Stomach (tissue), 4 donors: ENCODE measurements at regions not wholly inside any gene's neighbourhood (a gene's known extent, or its start where the extent isn't known, plus 50 kb on each side); places are given as distances from the start of the nearest gene placed in this dataset.

ENCODE experiments used
- EP300 ChIP-seq: sonication (generic); formaldehyde crosslinking; IDR thresholded peaks from one replicate; pipeline ENCODE4 v1.6.1; 2017; ENCODE audit warnings: antibody characterized with exemption
- POLR2A ChIP-seq, 4 donors: fragments of 450-650 bp; IDR thresholded peaks; one replicate each; pipeline ENCODE4 v1.6.1; 2016; ENCODE audit warnings: antibody characterized with exemption in 4 of 4, control low read depth in 2 of 4, mild to moderate bottlenecking in 1 of 4, moderate library complexity in 1 of 4
- TF ChIP-seq, protein P1 (sequence below), 7 experiments: fragments of 450-650 bp in 4 of 7; fragments of 200-600 bp in 3 of 7; sonication (generic) in 3 of 7; IDR thresholded peaks; one replicate each; pipeline ENCODE4 v1.5.1; 2016 to 2019; ENCODE audit warnings: antibody characterized with exemption in 7 of 7, control low read depth in 2 of 7, mild to moderate bottlenecking in 1 of 7

DNA sequence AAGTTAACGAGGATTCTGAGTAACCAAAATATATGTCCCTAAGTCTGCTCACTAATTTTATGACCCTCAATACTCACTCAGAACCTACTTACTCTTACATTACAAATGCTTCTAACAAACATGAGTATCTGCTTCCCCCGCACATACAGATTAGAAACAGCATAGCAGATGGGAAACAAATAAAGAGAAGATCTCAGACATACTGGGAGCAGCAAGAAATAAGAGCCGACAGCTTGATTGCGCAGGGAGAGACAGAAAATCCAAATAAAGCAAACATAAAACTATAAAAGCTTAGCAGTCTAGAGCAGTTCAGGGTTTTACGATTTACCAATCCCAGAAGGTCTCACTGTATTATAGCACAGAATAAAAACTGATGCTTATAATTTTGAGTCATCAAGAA, 89.1 kb upstream of the DBX1 start:
- TF ChIP-seq, protein P1, sequence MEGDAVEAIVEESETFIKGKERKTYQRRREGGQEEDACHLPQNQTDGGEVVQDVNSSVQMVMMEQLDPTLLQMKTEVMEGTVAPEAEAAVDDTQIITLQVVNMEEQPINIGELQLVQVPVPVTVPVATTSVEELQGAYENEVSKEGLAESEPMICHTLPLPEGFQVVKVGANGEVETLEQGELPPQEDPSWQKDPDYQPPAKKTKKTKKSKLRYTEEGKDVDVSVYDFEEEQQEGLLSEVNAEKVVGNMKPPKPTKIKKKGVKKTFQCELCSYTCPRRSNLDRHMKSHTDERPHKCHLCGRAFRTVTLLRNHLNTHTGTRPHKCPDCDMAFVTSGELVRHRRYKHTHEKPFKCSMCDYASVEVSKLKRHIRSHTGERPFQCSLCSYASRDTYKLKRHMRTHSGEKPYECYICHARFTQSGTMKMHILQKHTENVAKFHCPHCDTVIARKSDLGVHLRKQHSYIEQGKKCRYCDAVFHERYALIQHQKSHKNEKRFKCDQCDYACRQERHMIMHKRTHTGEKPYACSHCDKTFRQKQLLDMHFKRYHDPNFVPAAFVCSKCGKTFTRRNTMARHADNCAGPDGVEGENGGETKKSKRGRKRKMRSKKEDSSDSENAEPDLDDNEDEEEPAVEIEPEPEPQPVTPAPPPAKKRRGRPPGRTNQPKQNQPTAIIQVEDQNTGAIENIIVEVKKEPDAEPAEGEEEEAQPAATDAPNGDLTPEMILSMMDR (IDR thresholded peaks at IDR 0.05), result no peak
- TF ChIP-seq POLR2A (IDR thresholded peaks at IDR 0.05), result no peak
- no peak for TF ChIP-seq EP300
